ENCODE measurements at regions not wholly inside any gene's neighbourhood (a gene's known extent, or its start where the extent isn't known, plus 50 kb on each side); places are given as distances from the start of the nearest gene placed in this dataset.

- Histone ChIP-seq H3K4me3 (ENCODE audit: insufficient read depth, low read depth, low read length) (no peak overlapping the region), H3K14ac (replicated peaks; ENCODE audit: low read depth, low read length) (no peak overlapping the region), H3K4ac (ENCODE audit: low read depth, low read length) (no peak overlapping the region), H2BK20ac (ENCODE audit: low read depth, low read length) (no peak overlapping the region), H3K18ac (ENCODE audit: low read depth, low read length) (no peak overlapping the region), H4K20me1 (ENCODE audit: insufficient read depth, low read length) (no peaks in the 10 kb centered on the region), H3K56ac (ENCODE audit: extremely low read depth, insufficient read depth, low read length) (no peak overlapping the region), H3K27ac (ENCODE audit: insufficient read depth, low read length) (no peak overlapping the region), H3K9me3 (ENCODE audit: control insufficient read depth, insufficient read depth, low read length) (peaks cover 21% of the 10 kb centered on the region), H2AFZ (replicated peaks; ENCODE audit: low read length, poor library complexity) (no peak overlapping the region), H4K91ac (ENCODE audit: insufficient read depth, low read depth, low read length) (no peak overlapping the region), H2BK120ac (ENCODE audit: low read depth, low read length) (no peak overlapping the region), H4K8ac (ENCODE audit: low read depth in 2 of 2, low read length in 2 of 2) (no peak overlapping the region), H3K9me1 (ENCODE audit: insufficient read depth, low read length) (no peaks in the 10 kb centered on the region), H2BK15ac (ENCODE audit: low read depth, low read length) (no peak overlapping the region), H2AK9ac (replicated peaks; ENCODE audit: low read depth, low read length, poor library complexity) (no peak overlapping the region), H3K36me3 (ENCODE audit: control insufficient read depth, insufficient read depth, low read length) (no peaks in the 10 kb centered on the region), H4K5ac (ENCODE audit: low read depth, low read length) (no peak overlapping the region), H3K27me3 (ENCODE audit: control insufficient read depth, insufficient read depth, low read length) (no peaks in the 10 kb centered on the region), H3K23ac (ENCODE audit: low read depth, low read length) (no peak overlapping the region), H3K9ac (ENCODE audit: low read depth, low read length) (no peak overlapping the region), H3K79me1 (ENCODE audit: low read depth in 1 of 2, low read length in 2 of 2) (no peaks in the 10 kb centered on the region), H2BK5ac (ENCODE audit: low read depth, low read length, poor library complexity, severe bottlenecking) (no peak overlapping the region), H3K4me2 (ENCODE audit: low read depth, low read length) (no peak overlapping the region), H2AK5ac (ENCODE audit: low read depth, low read length) (no peak overlapping the region), H3K4me1 (ENCODE audit: control insufficient read depth, insufficient read depth, low read length) (no peaks in the 10 kb centered on the region)
- WGBS, 2 experiments (ENCODE audit: extremely low coverage in 2 of 2, insufficient read length in 1 of 2), result no CpG with 5 or more reads among the region's 3 CpGs
- ChIA-PET CTCF (no interaction called here), POLR2A (ENCODE audit: unreplicated experiment) (no interaction called here)
- ATAC-seq (ENCODE audit: low read depth), result no peak
- intact Hi-C loops (cut with micrococcal nuclease), result no loop called here
- dilution Hi-C loops (cut with HindIII; ENCODE audit: low sequenced_read_pairs, unreplicated experiment), result no loop called here
- in situ Hi-C loops (cut with MboI; ENCODE audit: low sequenced_read_pairs), result no loop called here
- TF ChIP-seq NFE2L2 (IDR thresholded peaks at IDR 0.05; ENCODE audit: low read depth, low read length) (no peak), USF2 (IDR thresholded peaks at IDR 0.05; ENCODE audit: low read depth, low read length) (no peak), BHLHE40 (IDR thresholded peaks at IDR 0.05; ENCODE audit: low read depth, low read length) (no peak), MXI1 (IDR thresholded peaks at IDR 0.05; ENCODE audit: borderline replicate concordance, low read depth, low read length) (no peak), CHD1 (IDR thresholded peaks at IDR 0.05; ENCODE audit: low read depth, low read length) (no peak), CEBPB (IDR thresholded peaks at IDR 0.05; ENCODE audit: low read depth, low read length) (no peak), RCOR1 (IDR thresholded peaks at IDR 0.05; ENCODE audit: insufficient replicate concordance, low read length) (no peak), CTCF (conservative IDR thresholded peaks at IDR 0.05; ENCODE audit: low read depth, low read length) (no peak), FOS (IDR thresholded peaks at IDR 0.05; ENCODE audit: low read depth, low read length) (no peak), RFX5 (IDR thresholded peaks at IDR 0.05; ENCODE audit: low read depth, low read length) (no peak)
- DNase-seq, result no peak
- BruUV-seq (replicated peaks), result no TSS peak
Observed at GRCh38 chr6:164825386-164825785, 484.0 kb downstream of the C6orf118 start.

All from IMR-90 (cell line).